Endothelial cell of umbilical vein (primary cell): ENCODE measurements at regions not wholly inside any gene's neighbourhood (a gene's known extent, or its start where the extent isn't known, plus 50 kb on each side); places are given as distances from the start of the nearest gene placed in this dataset.

Source experiments
- CTCF ChIP-seq, 2 donors: IDR thresholded peaks; 1 replicate in 1 of 2; 2 replicates in 1 of 2; pipeline ENCODE4 v1.5.1; 2011; ENCODE audit warnings: low read length in 2 of 2, mild to moderate bottlenecking in 2 of 2, moderate library complexity in 2 of 2, control low read depth in 1 of 2, inconsistent platforms in 1 of 2, low read depth in 1 of 2; ENCODE audit not compliant: insufficient read depth in 1 of 2; ENCODE audit errors: extremely low read depth in 1 of 2
- EZH2 ChIP-seq: IDR thresholded peaks from 2 replicates; pipeline ENCODE4 v1.6.1; 2012; ENCODE audit warnings: borderline replicate concordance, low read depth, mild to moderate bottlenecking, moderate library complexity, low read length, inconsistent platforms; ENCODE audit not compliant: severe bottlenecking
- GATA2 ChIP-seq: IDR thresholded peaks from 2 replicates; pipeline ENCODE4 v1.7.0; 2011; ENCODE audit warnings: low read depth, mild to moderate bottlenecking, moderate library complexity, mixed read lengths, low read length; ENCODE audit not compliant: insufficient read length, insufficient read depth
- JUN ChIP-seq: IDR thresholded peaks from 2 replicates; pipeline ENCODE4 v1.6.1; 2011; ENCODE audit warnings: borderline replicate concordance, low read depth; ENCODE audit not compliant: insufficient read length, insufficient read depth
- MYC ChIP-seq: IDR thresholded peaks from one replicate; pipeline ENCODE4 v1.6.1; 2011; ENCODE audit warnings: mild to moderate bottlenecking, low read depth, low read length
- POLR2A ChIP-seq: IDR thresholded peaks from 2 replicates; pipeline ENCODE4 v1.6.1; 2012; ENCODE audit warnings: low read depth, mild to moderate bottlenecking, control low read depth, low read length
- POLR2AphosphoS5 ChIP-seq: IDR thresholded peaks from 2 replicates; pipeline ENCODE4 v1.6.1; 2012; ENCODE audit warnings: low read depth, mild to moderate bottlenecking, control low read depth, low read length, moderate library complexity; ENCODE audit not compliant: insufficient read depth

DNA sequence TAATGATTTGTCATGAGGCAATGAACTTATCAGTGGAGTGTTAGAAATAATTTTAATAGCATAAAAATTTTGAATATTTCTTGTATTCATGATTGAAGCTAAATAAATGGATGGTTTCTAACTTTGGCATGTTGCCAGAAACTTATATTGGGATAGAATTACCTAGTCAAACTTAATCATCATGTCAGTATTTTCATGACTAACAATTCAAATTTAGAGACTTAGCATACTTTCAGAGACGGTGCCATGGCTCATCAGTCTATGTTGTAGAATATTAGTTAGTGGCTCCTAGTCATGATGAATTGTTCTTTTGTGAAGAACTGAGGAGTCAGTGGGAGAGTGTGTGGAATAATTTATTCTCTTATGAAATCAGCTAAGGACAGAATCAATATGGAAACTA, 599.6 kb upstream of the POT1 start:
- TF ChIP-seq CTCF (IDR thresholded peaks at IDR 0.05; ENCODE audit: extremely low read depth in 1 of 2, insufficient read depth in 1 of 2, low read depth in 1 of 2, low read length in 2 of 2) (no peak), EZH2 (no peak), POLR2AphosphoS5 (no peak), POLR2A (no peak), JUN (no peak), GATA2 (no peak), MYC (no peak)
